ENCODE measurements at regions not wholly inside any gene's neighbourhood (a gene's known extent, or its start where the extent isn't known, plus 50 kb on each side); places are given as distances from the start of the nearest gene placed in this dataset.

DNA sequence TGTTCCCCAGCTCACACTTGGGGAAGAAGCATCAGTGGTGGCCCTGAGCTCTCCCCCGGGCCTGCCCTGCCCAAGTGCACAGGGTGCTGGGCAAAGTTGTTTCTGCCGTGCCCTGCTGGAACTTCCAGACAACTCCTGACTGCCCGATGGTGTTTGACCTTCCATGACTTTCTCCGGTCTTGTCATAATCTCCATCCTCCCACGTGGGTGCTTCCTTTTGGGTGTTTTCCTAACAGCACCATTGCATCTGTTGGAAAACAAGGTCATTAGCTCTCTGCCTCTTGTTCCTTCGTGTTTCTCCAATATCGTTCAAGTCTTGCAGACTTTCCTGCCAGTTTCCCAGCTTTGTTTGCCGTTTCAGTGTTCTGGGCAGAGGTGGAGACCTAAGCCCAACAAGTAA lies 68.7 kb upstream of the TIAM2 start:
- TF ChIP-seq, protein P1, sequence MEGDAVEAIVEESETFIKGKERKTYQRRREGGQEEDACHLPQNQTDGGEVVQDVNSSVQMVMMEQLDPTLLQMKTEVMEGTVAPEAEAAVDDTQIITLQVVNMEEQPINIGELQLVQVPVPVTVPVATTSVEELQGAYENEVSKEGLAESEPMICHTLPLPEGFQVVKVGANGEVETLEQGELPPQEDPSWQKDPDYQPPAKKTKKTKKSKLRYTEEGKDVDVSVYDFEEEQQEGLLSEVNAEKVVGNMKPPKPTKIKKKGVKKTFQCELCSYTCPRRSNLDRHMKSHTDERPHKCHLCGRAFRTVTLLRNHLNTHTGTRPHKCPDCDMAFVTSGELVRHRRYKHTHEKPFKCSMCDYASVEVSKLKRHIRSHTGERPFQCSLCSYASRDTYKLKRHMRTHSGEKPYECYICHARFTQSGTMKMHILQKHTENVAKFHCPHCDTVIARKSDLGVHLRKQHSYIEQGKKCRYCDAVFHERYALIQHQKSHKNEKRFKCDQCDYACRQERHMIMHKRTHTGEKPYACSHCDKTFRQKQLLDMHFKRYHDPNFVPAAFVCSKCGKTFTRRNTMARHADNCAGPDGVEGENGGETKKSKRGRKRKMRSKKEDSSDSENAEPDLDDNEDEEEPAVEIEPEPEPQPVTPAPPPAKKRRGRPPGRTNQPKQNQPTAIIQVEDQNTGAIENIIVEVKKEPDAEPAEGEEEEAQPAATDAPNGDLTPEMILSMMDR (conservative IDR thresholded peaks at IDR 0.05; ENCODE audit: low read length), result no peak
- no peak for TF ChIP-seq EZH2phosphoT487 (IDR thresholded peaks at IDR 0.05; ENCODE audit: borderline replicate concordance, low read depth, low read length)

Data from OCI-LY7 (cell line).